Glutamatergic neuron (in vitro differentiated cells): ENCODE measurements at regions not wholly inside any gene's neighbourhood (a gene's known extent, or its start where the extent isn't known, plus 50 kb on each side); places are given as distances from the start of the nearest gene placed in this dataset.

Source experiments
- DNase-seq: peaks from one replicate; pipeline ENCODE4 v3.0.0; 2022
- H3K27ac Mint-ChIP-seq: one replicate; pipeline ENCODE4 v1.8.0; 2020; ENCODE audit warnings: mild to moderate bottlenecking, mixed read lengths, inconsistent platforms; ENCODE audit not compliant: unreplicated experiment
- H3K27me3 Mint-ChIP-seq: one replicate; pipeline ENCODE4 v1.8.0; 2020; ENCODE audit warnings: mild to moderate bottlenecking, moderate library complexity, mixed read lengths, inconsistent platforms; ENCODE audit not compliant: unreplicated experiment
- H3K36me3 Mint-ChIP-seq: one replicate; pipeline ENCODE4 v1.8.0; 2020; ENCODE audit warnings: mild to moderate bottlenecking, mixed read lengths, inconsistent platforms; ENCODE audit not compliant: unreplicated experiment
- H3K4me1 Mint-ChIP-seq: one replicate; pipeline ENCODE4 v1.8.0; 2020; ENCODE audit warnings: mild to moderate bottlenecking, low read depth, mixed read lengths, inconsistent platforms; ENCODE audit not compliant: unreplicated experiment
- H3K4me3 Mint-ChIP-seq: one replicate; pipeline ENCODE4 v1.8.0; 2020; ENCODE audit warnings: mild to moderate bottlenecking, mixed read lengths, inconsistent platforms; ENCODE audit not compliant: unreplicated experiment
- H3K9me3 Mint-ChIP-seq: one replicate; pipeline ENCODE4 v1.8.0; 2020; ENCODE audit warnings: mild to moderate bottlenecking, moderate library complexity, mixed read lengths, inconsistent platforms; ENCODE audit not compliant: unreplicated experiment
- TF ChIP-seq, protein P1 (sequence below): fragments of 200-600 bp; sonication (generic); IDR thresholded peaks from one replicate; pipeline ENCODE4 v1.5.0; 2021; ENCODE audit not compliant: partially characterized antibody, unreplicated experiment

DNA sequence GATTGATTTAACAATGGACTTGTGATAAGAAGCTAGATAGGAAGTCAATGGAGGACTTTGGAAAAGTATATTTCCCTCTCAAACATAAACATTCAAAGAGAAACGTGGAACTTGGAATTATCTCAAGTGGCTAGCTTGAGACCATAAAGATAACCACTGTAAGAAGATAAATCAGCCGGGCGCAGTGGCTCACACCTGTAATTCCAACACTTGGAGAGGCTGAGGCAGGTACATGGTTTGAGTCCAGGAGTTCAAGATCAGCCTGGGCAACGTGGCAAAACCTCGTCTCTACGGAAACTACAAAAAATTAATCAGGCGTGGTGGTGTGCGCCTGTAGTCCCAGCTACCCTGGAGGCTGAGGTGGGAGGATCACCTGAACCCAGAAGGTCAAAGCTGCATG is 405.9 kb upstream of the ACVR2A start:
- no peak overlapping the region for H3K27ac Mint-ChIP-seq
- no peak for DNase-seq
- TF ChIP-seq, protein P1, sequence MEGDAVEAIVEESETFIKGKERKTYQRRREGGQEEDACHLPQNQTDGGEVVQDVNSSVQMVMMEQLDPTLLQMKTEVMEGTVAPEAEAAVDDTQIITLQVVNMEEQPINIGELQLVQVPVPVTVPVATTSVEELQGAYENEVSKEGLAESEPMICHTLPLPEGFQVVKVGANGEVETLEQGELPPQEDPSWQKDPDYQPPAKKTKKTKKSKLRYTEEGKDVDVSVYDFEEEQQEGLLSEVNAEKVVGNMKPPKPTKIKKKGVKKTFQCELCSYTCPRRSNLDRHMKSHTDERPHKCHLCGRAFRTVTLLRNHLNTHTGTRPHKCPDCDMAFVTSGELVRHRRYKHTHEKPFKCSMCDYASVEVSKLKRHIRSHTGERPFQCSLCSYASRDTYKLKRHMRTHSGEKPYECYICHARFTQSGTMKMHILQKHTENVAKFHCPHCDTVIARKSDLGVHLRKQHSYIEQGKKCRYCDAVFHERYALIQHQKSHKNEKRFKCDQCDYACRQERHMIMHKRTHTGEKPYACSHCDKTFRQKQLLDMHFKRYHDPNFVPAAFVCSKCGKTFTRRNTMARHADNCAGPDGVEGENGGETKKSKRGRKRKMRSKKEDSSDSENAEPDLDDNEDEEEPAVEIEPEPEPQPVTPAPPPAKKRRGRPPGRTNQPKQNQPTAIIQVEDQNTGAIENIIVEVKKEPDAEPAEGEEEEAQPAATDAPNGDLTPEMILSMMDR = no peak
- no peak overlapping the region for H3K4me3 Mint-ChIP-seq
- peaks cover 3% of the 10 kb centered on the region for H3K9me3 Mint-ChIP-seq
- peaks cover 3% of the 10 kb centered on the region for H3K27me3 Mint-ChIP-seq
- peaks cover 8% of the 10 kb centered on the region for H3K4me1 Mint-ChIP-seq
- no peaks in the 10 kb centered on the region for H3K36me3 Mint-ChIP-seq

DNA sequence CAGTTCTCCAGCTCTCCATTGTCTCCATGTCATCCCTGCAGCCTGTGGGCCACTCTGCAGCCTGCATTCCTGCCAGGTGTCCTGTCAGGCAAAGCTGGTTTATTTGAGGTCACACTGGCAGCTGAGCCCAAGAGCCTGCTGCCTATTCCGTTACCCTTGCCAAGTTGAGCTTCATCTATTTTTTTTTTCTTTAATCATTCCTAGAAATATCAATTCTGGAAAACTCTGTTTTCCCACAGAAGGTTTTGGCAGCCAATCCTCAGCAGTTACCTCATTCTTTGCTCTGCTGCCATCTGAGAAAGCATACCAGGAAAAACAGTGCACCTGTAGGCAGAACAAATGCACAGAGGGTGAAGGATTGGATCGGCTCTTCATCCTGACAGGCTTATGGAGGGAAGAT is 411.0 kb upstream of the ACVR2A start:
- H3K27me3 Mint-ChIP-seq = peaks cover 3% of the 10 kb centered on the region
- H3K27ac Mint-ChIP-seq = no peak overlapping the region
- TF ChIP-seq, protein P1 = no peak
- H3K9me3 Mint-ChIP-seq = peaks cover 3% of the 10 kb centered on the region
- no peak overlapping the region for H3K4me3 Mint-ChIP-seq
- no peaks in the 10 kb centered on the region for H3K36me3 Mint-ChIP-seq
- DNase-seq = no peak
- H3K4me1 Mint-ChIP-seq = peaks cover 1% of the 10 kb centered on the region

DNA sequence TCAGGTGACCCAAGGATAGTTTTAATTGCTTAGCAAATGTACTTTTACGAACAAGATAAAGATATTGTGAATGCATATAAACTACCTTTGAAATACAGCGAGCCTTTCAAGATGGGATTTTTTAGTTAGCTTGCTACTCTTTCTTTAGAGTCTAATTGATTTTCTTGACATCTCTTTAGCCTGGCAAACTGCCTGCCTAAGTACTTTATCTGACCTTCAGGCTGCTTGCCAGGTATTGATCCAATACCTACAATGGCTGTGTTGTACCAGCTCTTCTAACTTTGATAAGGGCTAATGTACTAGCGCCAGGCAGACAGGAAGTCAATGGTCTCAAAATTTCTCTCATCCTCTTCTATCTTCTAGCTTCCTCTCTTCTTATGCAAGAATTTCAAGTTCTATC is 414.4 kb upstream of the ACVR2A start:
- DNase-seq = no peak
- TF ChIP-seq, protein P1 = no peak
- Mint-ChIP-seq H3K4me3 (no peak overlapping the region), H3K27ac (no peak overlapping the region), H3K4me1 (peaks cover 1% of the 10 kb centered on the region), H3K36me3 (no peaks in the 10 kb centered on the region), H3K27me3 (peaks cover 3% of the 10 kb centered on the region), H3K9me3 (peaks cover 3% of the 10 kb centered on the region)

DNA sequence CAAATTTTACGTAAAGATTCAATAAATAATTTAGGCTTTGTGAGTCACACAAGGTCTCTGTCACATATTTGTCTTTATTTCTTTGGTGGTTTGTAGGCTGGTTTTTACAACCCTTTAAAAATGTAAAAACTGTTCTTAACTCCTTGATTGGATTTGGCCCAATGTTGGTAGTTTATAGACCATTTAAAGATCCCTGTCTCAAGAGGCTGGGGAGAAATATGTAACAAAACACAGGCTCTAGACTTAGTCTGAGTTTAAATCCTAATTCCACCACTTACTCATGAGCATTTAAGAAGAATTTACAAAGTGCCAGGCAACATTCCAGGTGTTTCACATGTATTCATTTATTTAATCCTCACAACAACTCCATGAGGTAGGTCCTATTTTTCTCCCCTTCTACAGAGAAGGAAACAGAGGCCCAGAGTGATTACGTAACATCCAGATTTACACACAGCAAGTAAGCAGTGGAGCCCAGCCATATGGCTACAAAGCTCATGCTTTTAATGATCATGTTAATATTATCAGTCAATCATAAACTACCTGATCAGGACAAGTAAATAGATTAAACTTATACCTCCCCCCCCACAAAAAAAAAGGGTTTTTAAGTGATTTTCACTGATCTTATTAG is 416.6 kb upstream of the ACVR2A start:
- Mint-ChIP-seq H3K27ac (no peak overlapping the region), H3K4me3 (no peak overlapping the region), H3K9me3 (no peaks in the 10 kb centered on the region), H3K36me3 (no peaks in the 10 kb centered on the region), H3K4me1 (no peaks in the 10 kb centered on the region), H3K27me3 (no peaks in the 10 kb centered on the region)
- TF ChIP-seq, protein P1 = no peak
- no peak for DNase-seq

DNA sequence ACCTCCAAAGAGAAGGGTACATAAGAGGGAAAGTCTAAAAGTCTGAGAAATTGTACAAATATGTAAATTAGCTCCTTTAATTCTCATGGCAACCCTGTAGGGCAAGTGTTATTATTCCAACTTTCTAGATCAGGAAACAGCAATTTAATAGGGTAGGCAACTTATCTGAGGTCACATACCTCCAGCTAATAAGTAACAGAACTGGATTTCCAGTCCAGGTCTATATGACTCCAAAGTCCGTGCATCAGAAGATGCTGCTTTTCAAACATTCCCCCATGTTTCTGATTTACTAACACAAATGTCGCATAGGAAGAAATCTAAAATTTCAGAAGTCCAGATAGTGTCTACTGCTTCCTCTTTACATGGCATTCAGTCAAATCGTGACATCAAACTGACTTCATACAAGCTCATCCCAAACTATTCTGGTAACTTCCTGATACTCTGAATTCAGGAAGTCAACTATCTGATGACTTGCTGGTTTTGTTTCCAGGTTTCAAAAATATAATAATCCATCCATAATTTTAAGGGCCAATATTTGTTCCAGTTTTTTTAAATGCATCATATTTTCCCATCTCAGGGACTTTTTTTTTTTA is 419.3 kb upstream of the ACVR2A start:
- TF ChIP-seq, protein P1 = no peak
- H3K36me3 Mint-ChIP-seq = no peaks in the 10 kb centered on the region
- H3K4me3 Mint-ChIP-seq = no peak overlapping the region
- peaks cover 1% of the 10 kb centered on the region for H3K4me1 Mint-ChIP-seq
- no peaks in the 10 kb centered on the region for H3K9me3 Mint-ChIP-seq
- no peak for DNase-seq
- H3K27ac Mint-ChIP-seq = no peak overlapping the region
- H3K27me3 Mint-ChIP-seq = no peaks in the 10 kb centered on the region
